Suprapubic skin (tissue), 3 donors: ENCODE measurements at regions not wholly inside any gene's neighbourhood (a gene's known extent, or its start where the extent isn't known, plus 50 kb on each side); places are given as distances from the start of the nearest gene placed in this dataset.

Experiments
- CTCF ChIP-seq, 2 donors: fragments of 200-600 bp in 1 of 2; fragments of 450-650 bp in 1 of 2; sonication (generic) in 1 of 2; IDR thresholded peaks; one replicate each; pipeline ENCODE4 v1.5.1; 2016 to 2019; ENCODE audit warnings: antibody characterized with exemption in 2 of 2, mild to moderate bottlenecking in 1 of 2, moderate library complexity in 1 of 2
- POLR2A ChIP-seq, 2 donors: fragments of 450-650 bp; IDR thresholded peaks; one replicate each; pipeline ENCODE4 v1.6.1; 2017; ENCODE audit warnings: antibody characterized with exemption in 2 of 2, mild to moderate bottlenecking in 2 of 2, moderate library complexity in 2 of 2

- TF ChIP-seq CTCF (IDR thresholded peaks at IDR 0.05) (no peak), POLR2A (IDR thresholded peaks at IDR 0.05) (no peak)
Measured at GRCh38 chr10:129386415-129387257, 80.4 kb upstream of the MGMT start.
